NCI-H2196 treated with DMSO at 0.1 percent for 48 hours (cell line): ENCODE measurements at regions not wholly inside any gene's neighbourhood (a gene's known extent, or its start where the extent isn't known, plus 50 kb on each side); places are given as distances from the start of the nearest gene placed in this dataset.
A peak's percentile ranks its signal among the peaks of the same experiment; 100 is the strongest.

Experiments
- DNase-seq: peaks from one replicate; lab custom pipeline; 2025; ENCODE audit not compliant: unreplicated experiment; lab: John Stamatoyannopoulos, UW

DNA sequence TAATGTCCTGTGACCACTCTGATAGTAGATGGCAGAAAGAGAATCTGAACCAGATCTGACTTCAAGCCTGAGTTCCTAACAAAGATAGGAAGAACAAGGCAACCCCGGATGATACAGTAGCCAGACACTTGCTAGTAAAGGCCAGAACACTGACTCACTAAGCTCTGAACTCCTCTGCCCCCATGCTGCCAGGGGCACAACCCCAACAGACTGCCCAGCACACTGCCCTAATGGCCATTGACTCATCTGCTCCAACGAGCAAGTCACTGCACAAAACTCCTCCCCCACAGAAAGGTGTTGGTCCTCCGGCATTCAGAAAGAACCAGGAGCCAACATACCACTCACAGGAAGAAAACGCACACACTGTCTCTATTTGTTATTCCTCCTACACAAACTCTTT, 179.6 kb upstream of the NUDT4 start:
- no peak for DNase-seq

DNA sequence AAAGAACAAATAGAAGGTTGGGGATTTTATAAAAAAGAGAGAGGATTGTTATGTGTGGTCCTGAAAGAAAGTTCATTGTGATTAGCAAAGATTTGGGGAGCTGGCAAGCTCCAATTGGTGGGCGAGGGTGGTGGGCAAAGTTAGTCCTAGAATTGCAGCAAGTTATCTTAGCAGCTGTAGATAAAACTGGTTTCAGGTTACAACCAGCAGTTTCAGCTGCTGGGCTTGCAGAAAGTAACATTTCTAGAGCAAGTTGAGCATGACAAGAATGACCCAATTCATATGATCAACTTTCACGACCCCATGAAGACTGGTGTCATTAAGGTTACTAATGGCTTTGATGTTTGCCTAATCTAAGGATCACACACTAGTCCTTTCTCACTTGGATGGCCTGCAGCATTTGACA, 177.9 kb upstream of the NUDT4 start:
- no peak for DNase-seq

DNA sequence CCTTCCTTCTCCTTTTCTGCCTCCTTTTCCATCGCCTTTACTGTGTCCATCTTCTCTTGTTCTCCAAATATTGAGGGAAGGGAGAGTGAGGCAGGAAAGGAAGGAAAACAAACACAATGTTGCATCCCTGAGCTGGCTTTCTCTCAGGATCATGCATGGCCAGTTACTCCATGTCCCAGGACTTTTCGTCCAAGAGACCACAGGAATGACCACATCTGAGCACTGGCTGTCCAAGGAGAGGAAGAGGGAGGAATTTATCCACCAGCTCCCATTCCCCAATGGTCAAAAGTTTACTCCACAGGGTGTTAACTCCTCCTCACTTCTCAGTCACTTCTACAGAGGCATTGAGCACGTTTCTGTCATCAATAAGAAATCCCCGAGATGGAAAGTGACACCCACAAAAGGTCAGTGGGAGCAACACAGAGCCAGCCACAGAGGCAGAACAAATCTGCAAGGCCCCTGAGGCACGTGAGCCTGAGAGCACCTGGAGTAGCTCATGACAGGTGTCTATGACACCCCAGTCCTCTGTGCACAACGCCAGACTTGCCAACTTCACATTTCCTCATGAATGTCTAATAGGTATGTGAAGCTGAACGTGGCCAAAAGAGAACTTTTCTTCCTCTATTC, 177.3 kb upstream of the NUDT4 start:
- DNase-seq, result no peak

DNA sequence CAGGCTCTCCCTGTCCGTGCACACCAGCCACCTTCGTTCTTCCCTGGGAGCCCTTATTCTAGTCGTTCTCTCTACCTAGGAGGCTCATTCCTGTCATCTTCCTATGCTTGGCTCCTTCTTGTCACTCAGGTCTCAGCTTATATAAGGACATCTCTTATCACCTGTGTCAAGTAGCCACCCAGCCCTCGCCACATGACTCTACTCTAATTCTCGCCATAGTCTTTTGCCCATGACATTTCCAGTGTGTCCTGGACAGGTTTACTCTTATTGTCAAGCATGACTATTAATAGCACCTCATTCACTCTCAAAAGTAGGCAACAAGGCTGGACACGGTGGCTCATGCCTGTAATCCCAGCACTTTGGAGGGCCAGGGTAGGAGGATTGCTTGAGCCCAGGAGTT, 175.7 kb upstream of the NUDT4 start:
- DNase-seq, result no peak

DNA sequence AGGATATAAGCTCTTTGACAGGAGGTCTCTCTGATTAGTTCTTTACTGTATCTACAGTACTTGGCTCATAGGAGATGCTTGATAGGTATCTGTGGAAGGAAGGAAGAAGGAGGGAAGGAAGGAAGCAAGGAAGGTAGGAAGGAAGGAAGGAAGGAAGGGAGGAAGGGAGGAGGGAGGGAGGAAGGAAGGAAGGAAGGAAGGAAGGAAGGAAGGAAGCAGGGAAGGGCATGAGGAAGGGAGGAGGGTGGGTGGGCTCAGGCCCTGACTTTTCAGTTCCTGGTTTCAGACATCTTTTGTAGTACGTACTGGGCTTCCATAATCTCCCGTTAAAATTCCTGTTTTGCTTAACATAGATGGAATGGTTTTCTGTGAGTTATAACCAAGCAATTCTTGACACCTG, 175.0 kb upstream of the NUDT4 start:
- no peak for DNase-seq

DNA sequence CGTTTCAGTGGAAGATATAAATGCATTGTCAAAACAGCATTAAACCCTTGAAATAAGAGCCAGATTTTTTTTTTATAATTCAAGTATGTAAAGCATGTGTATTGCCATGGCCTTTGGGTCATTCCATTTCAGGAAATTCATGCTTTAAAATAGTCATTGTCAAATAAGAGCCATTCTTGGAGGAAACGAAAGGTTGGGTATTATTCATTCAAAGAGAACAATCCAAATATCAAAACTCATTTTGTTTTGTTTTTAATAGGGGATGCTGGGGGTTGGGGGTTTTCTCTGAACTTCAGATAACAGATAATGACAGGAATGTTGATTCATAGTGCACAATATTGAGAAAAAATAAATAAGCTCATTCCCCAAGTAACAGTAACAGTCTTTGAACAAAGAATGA, 174.4 kb upstream of the NUDT4 start:
- DNase-seq, result no peak

DNA sequence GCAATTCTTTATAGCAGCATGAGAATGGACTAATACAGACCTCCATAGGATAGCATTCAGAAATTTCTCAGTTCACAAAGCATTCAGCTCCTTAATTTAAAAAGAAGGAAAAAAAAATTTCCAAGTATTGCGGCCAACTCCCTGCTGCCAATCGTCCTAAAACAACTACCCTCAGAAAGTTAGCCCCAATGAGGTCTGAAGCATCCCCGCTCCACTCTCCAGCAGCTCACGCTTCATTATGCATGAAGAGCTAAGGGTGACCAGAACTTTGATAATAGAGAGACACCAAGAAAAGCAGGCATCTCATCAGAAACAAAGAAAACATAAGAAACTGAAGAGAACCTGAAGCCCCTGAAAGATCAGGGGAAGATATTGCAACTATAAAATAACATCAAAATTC, 172.8 kb upstream of the NUDT4 start:
- no peak for DNase-seq

DNA sequence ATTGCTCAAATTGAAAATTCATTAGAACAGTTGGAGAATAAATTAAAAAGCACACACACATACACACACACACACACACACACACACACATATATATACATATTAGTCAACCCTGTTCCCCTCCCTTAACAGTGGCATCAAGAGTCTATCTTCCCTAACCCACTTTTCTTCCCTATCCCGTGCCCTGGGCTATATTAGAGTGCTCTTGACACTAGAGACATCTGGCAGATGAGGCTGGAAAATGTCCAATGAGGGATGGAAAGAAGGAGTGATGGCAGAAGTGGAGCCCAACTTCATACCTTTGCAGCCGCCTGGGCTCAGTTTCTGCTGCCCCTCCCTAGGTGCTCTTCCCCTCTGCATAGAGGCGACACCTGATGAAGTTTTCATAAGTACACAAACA, 172.4 kb upstream of the NUDT4 start:
- DNase-seq, result no peak

DNA sequence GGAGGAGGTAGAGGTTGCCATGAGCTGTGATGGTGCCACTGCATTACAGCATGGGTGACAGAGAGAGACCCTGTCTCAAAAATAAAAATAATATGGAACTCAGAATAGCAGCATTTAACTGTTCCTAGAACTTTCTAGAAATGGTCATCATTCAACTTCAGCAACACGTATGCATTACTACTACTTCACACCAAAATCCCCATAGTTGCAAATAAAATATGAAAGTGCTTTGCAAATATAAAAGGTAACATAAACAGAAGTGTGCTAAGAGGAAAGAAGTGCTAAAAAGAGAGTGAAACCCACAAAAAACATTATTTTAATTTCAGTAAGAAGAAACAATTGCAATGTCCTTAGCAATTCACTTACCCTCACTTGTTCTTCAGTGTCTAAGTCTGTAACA, 169.7 kb upstream of the NUDT4 start:
- no peak for DNase-seq

DNA sequence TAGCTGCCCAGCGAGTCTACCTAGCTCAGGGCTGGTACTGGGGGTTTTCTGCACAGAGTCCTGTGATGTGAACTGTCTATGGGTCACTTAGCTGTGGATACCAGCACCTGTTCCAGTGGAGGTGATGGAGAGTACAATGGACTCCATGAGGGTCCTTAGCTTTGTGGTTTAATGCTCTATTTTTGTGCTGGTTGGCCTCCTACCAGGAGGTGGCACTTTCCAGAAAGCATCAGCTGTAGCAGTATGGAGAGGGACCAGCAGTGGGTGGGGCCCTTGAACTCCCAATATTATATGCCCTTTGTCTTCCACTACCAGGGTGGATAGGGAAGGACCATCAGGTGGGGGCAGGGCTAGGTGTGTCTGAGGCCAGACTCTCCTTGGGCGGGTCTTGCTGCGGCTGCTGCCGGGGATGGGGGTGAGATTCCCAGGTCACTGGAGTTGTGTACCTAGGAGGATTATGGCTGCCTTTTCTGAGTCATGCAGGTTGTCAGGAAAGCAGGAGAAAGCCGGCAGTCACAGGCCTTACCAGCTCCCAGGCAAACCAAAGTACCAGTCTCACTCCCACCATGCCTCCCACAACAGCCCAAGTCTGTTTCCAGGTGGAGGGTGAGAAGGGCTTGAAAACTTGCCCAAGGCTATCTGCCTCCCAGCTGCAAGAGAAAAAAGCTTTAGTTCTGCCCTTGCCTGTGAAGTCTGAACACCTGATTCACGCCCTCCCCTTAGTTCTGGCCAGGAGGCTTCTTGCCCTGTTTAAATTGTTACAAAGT, 163.0 kb upstream of the NUDT4 start:
- no peak for DNase-seq

DNA sequence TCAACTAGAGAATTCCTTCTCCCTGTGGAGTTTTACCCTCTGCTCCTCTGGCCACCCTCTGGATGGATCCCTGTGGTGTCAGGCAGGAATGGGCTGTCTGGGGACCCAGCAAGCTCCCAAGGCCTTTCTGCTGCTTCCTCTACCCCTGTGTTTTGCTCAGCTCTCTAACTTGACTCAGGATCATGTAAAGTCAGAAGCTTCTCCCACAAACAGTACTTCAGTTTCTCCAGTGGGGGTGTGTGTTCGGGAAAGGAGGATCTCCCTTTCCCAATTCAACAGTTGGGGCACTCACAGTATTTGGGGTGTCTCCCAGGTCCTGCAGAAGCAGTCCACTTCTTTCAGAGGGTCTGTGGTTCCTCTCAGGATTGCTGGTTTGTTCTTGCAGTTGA, 162.4 kb upstream of the NUDT4 start:
- DNase-seq, result no peak

DNA sequence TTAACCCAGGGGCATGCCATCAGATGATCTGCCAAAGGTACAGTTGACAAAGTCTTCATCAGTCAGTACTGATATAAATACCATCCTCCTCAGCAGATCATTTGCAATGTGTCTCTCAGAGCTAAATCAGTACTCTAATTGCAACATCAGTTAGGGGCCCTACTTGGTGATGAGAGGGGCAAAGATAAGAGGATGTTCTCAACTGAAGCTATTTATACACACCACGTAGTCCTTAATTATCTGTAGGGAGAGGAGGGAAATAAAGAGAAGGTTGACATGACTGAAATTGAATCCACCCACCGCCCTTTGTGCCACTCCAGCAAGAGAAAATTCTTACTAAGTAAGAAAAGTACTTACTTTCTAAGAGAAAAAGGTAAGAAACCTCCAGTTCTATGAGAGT, 157.8 kb upstream of the NUDT4 start:
- DNase-seq, result no peak

DNA sequence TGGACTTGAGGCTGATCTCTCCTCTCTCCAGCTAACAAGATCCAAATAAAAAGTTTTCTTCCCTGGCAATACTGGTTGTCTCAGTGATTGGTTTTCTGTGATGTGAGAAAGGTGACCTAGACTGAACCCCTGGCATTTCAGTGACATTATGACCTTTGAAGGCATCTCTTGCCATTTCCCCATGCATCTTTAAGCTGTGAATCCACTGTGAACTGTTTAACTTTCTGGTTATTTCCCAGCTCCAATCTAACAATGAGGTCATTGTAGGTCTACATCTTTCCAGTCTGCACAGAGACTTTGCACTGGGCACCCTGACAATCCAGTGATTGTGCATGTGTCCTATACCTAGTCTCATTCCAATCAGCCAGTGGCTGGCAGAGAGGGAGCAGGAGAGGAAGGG, 155.9 kb upstream of the NUDT4 start:
- DNase-seq, result no peak

DNA sequence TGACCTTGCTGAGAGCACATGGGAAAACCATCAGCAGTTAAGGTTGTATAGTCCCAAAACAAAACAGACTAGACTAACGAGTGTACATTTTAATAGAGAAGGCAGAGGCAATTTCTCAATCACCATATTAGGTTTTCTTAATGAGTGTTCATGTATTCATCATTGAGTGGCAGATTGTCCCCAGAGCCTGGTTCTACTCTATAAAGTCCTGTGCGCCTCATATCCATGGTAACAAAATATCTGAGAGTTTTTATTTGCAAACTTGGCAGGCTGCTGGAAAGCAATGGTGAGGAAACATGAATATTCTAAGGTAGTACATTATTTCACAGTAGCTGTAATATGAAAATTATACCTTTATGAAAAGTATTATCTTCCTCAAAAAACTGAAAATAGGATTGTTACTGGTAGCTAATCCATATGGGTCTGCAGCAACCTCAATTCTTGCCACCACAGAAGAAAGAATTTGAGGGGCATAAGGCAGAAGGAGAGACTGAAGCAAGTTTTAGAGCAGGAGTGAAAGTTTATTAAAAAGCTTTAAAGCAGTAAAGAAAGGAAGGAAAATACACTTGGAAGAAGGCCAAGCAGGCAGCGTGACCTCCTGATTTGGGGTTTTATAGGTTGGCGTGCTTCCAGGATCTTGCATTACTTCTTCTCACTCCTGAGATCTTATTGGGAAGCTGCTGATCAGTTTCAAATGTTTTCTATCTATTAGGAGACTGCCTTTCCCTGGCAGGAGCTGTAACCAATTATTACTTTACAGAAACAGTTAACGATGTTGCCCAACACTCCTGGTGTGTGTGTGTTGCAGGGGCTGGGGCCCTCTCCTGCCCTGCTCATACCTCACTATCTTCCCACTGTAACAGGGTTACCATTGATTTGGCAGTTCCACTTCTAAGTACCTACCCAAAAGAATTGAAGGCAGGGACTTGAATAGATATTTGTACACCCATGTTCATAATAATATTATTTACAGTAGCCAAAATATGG, 154.0 kb upstream of the NUDT4 start:
- peak; percentile 45 for DNase-seq

DNA sequence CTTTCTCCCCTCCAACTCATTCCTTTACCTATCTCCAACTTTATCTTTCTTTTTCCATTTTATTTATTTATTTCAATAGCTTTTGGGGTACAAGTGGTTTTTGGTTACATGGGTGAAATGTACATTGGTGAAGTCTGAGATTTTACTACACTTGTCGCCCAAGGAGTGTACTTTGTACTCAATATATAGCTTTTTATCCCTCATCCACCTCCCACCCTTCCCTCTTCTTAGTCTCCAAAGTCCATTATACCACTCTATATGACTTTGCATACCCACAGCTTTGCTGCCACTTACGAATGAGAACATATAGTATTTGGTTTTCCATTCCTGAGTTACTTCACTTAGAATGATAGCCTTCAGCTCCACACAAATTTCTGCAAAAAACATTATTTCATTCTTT, 152.6 kb upstream of the NUDT4 start:
- DNase-seq, result no peak

DNA sequence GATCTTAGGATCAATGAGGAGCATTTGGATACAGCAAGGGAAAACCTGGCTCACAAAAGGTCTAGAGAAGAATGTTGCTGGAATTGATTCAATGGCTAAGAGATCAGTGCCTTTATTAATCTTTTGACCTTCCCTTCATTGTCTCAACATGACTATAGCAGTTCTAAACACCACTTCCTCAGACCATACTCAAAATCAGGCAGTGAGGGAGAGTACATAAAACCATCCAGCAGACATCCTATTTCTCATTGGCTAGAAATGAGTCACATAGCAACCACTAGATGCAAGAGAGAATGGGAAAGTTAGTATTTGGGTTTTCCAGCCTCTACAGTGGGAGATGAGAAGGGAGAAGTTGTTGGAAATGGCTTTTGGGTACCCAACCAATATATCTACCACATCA, 151.4 kb upstream of the NUDT4 start:
- no peak for DNase-seq

DNA sequence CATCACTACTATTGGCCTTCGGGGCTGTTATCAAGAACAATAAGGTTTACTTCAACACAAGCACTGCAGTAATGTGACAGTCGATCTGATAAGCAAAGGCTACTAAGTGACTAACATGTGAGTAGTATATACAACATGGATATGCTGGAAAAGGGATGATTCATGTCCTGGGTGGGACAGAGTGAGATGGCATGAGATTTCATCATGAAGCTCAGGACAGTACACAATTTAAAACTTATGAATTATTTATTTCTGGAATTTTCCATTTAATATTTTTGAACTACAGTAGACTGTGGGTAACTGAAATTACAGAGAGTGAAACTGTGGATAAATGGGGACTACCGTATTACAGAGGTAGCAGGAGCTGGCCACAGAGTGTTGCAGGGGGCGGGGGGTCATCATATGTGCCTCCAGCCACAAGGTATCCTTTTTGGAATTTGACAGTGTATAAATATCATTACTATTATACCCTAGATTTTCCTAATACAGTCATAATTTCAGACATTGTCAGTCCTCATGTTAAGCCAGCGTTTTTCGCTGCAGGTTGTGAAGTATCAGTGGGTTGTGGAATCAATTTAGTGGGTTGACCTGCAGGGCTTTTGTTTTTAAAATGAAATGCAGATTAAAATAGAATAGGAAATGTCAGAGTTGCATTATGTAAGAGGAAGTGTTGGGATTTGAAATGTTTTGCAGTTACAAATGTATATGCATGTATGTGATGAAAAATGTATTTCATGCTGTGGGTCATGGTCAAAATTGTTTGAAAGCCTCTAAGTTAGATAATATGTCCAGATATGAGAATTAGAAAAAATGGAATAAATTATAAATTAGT, 148.0 kb upstream of the NUDT4 start:
- DNase-seq, result no peak

DNA sequence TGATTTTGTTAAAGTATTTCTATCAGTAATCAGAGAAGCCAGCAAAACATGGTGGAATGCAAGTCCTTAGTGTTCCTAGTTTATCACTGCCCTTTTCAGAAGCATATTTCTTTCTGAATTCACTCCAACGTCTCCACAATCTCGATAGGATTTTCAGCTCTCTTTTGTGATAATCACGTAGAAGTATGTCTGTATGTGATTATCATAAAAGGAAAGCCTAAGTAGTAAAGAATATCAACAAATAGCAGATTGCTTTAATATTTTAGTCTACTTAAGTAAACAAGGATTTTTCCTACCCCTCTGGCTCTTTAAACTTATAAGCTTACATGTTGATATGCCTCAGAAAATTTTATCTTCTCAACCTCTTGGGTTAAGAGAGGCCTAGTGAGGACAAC, 147.4 kb upstream of the NUDT4 start:
- DNase-seq, result no peak

DNA sequence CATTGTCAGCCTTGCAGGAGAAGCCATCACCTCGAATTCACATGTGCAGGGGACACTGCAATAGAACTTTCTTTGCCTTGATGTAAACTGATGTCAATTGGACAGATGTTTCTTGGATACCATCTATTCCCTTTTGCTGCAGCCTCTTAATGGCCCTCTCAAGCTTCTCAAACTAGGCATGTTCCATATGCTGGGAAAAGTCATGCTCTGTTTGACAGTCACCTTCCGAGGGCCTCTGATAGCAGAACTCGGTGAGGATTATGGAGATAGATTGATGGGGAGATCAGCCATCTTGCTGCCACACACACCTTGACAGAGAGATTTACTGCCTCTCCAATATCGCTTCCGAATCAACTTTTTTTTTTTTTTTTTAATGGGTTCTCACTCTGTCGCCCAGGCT, 145.8 kb upstream of the NUDT4 start:
- DNase-seq, result no peak

DNA sequence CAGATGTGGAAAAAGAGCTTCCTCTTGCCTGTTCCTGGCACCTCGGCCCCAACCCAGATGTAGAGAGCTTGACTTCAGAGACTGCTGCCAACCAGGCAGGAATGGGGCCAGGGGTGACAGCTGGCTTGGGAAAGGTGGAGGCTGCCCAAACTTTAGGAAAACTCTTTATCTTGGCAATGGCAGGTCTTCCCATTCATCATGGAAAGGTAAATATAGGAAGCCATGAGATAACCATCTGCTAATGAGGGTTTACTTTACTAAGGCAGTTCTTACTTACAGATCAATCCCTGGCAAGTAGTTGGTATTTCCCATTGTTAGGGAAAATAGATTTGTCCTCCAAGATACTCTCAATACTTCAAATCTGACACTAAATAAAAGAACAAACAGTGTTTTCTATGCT, 143.1 kb upstream of the NUDT4 start:
- peak; percentile 29 for DNase-seq

DNA sequence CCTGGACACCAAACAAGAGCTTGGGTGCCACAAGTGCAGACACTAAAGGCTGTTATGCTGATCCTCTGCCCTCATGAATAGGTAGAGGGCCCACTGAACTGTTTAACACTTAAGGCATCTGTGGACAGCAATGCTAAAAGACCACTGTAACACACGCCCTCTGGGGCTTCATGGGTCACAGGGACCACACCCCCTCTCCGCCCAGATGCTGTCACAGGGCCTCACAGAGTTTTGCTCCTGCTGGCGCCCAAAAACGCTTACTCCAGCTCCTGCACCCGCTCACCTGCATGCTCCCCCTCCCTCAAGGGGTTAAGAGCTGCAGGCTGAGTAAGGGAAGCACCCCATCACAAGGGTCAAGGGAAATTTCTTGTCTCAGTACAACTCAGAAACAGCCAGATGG, 141.8 kb upstream of the NUDT4 start:
- DNase-seq, result no peak
